Bronchial epithelial cell (primary cell): ENCODE measurements at regions not wholly inside any gene's neighbourhood (a gene's known extent, or its start where the extent isn't known, plus 50 kb on each side); places are given as distances from the start of the nearest gene placed in this dataset.
"Not testable (repeated sequence)": the region's sequence is repeated elsewhere in the genome, so short reads cannot be mapped to it uniquely, and the experiment has no call there.

ENCODE experiments used
- DNase-seq: peaks from one replicate; pipeline ENCODE4 v3.0.0-alpha.2; 2010; ENCODE audit warnings: low read depth
- FAIRE-seq: peaks from 2 replicates; lab custom pipeline; 2011; peaks lifted over from hg19 to GRCh38; lab: Jason Lieb, UNC
- H3K27me3 ChIP-seq: 2 replicates; pipeline ENCODE4 v1.5.1; 2011; ENCODE audit warnings: low read length; ENCODE audit not compliant: control insufficient read depth, insufficient read depth
- H3K36me3 ChIP-seq: 2 replicates; pipeline ENCODE4 v1.5.1; 2011; ENCODE audit warnings: low read length; ENCODE audit not compliant: control insufficient read depth, insufficient read depth
- H3K4me3 ChIP-seq: 2 replicates; pipeline ENCODE4 v1.5.1; 2011; ENCODE audit warnings: mild to moderate bottlenecking, low read depth, low read length, control low read depth
- TF ChIP-seq, protein P1 (sequence below): IDR thresholded peaks from 2 replicates; pipeline ENCODE4 v1.5.1; 2011; ENCODE audit warnings: mild to moderate bottlenecking, moderate library complexity, low read length, control low read depth, inconsistent platforms; ENCODE audit not compliant: insufficient read depth, severe bottlenecking

DNA sequence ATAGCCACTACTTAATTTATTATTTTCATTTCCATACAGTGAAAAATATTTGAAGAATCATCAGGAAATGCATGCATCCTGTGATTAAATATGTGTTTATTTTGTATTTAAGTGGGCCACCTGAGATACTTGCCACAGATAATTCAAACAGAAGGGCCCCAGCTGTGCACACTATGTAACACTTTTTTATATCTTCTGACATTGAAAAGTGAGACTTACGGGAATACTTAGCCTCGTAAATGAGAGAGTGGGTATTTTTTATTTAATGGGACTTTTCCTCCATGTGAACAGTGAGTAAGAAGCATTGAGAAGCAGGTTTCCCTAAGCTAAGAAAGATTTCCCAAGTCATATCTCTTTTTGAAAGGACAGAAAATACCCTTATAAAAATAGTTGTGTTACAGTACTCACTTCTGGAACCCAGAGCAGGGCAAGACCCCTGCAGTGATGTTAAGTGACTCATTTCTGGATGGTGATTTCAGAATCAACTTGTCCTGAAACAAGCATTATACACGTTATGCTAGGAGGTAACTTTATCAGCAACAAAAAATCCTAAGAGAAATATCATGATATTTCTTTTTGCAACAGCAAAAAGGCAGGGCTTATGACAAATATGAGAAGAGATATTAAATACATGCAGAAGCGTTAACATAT, 478.1 kb upstream of the CHORDC1 start:
- DNase-seq (no peak), FAIRE-seq (no peak)
- H3K36me3 ChIP-seq = no peaks in the 10 kb centered on the region
- no peaks in the 10 kb centered on the region for H3K27me3 ChIP-seq
- TF ChIP-seq, protein P1, sequence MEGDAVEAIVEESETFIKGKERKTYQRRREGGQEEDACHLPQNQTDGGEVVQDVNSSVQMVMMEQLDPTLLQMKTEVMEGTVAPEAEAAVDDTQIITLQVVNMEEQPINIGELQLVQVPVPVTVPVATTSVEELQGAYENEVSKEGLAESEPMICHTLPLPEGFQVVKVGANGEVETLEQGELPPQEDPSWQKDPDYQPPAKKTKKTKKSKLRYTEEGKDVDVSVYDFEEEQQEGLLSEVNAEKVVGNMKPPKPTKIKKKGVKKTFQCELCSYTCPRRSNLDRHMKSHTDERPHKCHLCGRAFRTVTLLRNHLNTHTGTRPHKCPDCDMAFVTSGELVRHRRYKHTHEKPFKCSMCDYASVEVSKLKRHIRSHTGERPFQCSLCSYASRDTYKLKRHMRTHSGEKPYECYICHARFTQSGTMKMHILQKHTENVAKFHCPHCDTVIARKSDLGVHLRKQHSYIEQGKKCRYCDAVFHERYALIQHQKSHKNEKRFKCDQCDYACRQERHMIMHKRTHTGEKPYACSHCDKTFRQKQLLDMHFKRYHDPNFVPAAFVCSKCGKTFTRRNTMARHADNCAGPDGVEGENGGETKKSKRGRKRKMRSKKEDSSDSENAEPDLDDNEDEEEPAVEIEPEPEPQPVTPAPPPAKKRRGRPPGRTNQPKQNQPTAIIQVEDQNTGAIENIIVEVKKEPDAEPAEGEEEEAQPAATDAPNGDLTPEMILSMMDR = no peak
- no peak overlapping the region for H3K4me3 ChIP-seq

DNA sequence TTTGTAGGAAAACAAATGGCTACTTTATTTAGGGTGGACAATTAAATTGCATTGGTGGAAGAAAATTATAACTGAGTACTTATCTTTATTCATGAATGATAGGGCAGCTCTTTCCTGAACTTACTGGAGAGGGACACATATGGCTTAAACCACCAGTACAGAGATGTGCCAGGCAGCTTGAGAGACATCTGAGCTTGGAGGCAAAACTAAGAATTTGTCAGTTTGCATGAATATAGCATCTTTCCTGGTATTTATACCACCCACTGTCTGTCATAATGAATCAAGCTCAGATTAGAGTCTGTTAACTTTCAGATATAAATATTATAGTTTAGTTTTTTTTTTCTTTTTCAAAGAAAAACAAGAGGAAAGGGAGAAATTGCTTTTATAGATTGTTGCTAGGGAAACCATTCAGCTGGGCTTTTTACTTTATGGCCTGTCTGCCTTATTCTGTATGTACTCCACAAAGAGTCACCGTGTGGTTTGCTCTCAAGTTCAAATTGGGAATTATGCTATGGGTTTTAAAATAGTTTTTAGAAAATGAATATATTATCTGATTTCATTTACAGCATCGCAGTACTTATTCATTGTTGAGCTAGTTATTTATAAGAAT, 477.0 kb upstream of the CHORDC1 start:
- Histone ChIP-seq H3K4me3 (no peak overlapping the region), H3K27me3 (no peaks in the 10 kb centered on the region), H3K36me3 (no peaks in the 10 kb centered on the region)
- DNase-seq (no peak), FAIRE-seq (no peak)
- TF ChIP-seq, protein P1 = no peak

DNA sequence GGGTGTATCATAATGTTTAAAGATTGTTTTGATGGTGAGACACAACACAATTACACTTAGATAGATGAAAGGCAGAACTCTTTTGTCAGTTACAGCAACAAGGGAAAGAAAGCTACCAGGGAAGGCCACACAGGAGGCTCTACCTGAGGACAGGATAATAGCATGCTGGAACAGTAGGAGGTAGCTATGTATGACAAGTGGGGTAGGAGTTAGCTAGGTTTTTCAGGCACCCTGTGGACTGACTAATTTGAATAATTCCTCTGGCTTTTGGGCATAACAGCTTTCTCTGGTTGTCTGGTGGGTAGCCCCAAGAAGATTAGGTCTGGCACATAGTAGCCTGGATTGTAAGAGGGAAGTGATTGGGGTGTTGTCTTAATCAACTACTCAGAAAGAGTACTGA, 475.4 kb upstream of the CHORDC1 start:
- DNase-seq (no peak), FAIRE-seq (no peak)
- Histone ChIP-seq H3K27me3 (no peaks in the 10 kb centered on the region), H3K4me3 (no peak overlapping the region), H3K36me3 (no peaks in the 10 kb centered on the region)
- TF ChIP-seq, protein P1 = no peak

DNA sequence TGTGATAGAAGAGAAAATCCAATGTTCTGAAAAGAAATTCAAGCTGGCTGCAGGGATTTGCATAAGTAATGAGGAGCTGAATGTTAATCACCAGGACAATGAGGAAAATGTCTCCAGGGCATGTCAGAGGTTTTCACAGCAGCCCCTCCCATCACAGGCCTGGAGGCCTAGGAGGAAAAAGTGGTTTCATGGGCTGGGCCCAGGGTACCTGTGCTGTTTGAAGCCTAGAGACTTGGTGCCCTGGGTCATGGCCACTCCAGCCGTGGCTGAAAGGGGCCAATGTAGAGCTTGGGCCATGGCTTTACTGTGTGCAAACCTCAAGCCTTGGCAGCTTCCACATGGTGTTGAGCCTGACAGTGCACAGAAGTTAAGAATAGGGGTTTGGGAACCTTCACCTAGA, 452.6 kb upstream of the CHORDC1 start:
- not testable (repeated sequence) for FAIRE-seq, H3K4me3 ChIP-seq, H3K27me3 ChIP-seq, H3K36me3 ChIP-seq, DNase-seq

DNA sequence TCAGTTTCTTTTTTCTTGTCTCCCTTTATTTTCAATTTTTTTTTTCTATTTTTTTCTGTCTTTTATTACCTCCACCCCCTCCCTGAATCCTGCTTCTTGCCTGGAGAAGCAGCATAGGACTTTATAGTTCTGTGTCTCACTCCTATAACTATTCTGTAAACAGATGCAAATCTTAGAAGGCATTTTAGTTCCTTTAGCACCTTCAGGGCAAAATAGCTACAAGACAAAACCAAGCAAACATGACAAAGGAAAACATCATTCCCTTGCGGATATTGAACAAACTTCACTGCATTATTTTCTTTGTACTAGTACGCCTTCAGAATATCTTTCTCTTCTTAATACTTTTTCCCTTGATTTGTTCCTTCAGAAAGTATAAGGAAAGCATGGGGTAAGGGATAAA, 446.2 kb upstream of the CHORDC1 start:
- DNase-seq (no peak), FAIRE-seq (no peak)
- Histone ChIP-seq H3K4me3 (no peak overlapping the region), H3K36me3 (no peaks in the 10 kb centered on the region), H3K27me3 (no peaks in the 10 kb centered on the region)
- TF ChIP-seq, protein P1 = no peak

DNA sequence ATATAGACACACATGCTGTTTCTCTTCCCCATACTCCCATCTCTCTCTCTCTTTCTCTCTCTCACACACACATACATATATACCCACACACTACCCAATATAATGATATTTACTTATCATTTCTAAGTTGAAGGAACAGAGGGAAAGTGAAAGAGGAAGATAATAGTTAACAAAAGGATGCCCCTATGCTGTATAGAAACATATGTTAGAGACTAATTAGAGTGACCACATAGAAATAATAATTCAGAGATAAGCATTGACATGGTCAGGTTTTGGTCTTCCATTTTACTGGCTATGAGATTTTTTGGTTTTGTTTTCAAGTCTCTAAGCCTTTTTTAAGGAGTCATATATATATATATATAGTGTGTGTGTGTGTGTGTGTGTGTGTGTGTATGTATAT, 445.7 kb upstream of the CHORDC1 start:
- H3K4me3 ChIP-seq = no peak overlapping the region
- no peaks in the 10 kb centered on the region for H3K36me3 ChIP-seq
- TF ChIP-seq, protein P1 = no peak
- no peaks in the 10 kb centered on the region for H3K27me3 ChIP-seq
- FAIRE-seq (no peak), DNase-seq (no peak)
